Kidney epithelial cell (primary cell): ENCODE measurements at regions not wholly inside any gene's neighbourhood (a gene's known extent, or its start where the extent isn't known, plus 50 kb on each side); places are given as distances from the start of the nearest gene placed in this dataset.
"Not testable (repeated sequence)": the region's sequence is repeated elsewhere in the genome, so short reads cannot be mapped to it uniquely, and the experiment has no call there.

ENCODE experiments used
- DNase-seq: peaks from one replicate; pipeline ENCODE4 v3.0.0-alpha.2; 2010; ENCODE audit warnings: low read depth
- H3K27me3 ChIP-seq: 2 replicates; pipeline ENCODE4 v1.6.0; 2011; ENCODE audit warnings: low read length; ENCODE audit not compliant: control insufficient read depth, insufficient read depth
- H3K36me3 ChIP-seq: 2 replicates; pipeline ENCODE4 v1.5.1; 2011; ENCODE audit warnings: low read length; ENCODE audit not compliant: control insufficient read depth, insufficient read depth
- H3K4me3 ChIP-seq: 2 replicates; pipeline ENCODE4 v1.5.1; 2011; ENCODE audit warnings: low read depth, mild to moderate bottlenecking, control low read depth, low read length
- TF ChIP-seq, protein P1 (sequence below): IDR thresholded peaks from 2 replicates; pipeline ENCODE4 v1.5.1; 2011; ENCODE audit warnings: mild to moderate bottlenecking, moderate library complexity, low read length, control low read depth, inconsistent platforms; ENCODE audit not compliant: insufficient read depth, poor library complexity, severe bottlenecking

DNA sequence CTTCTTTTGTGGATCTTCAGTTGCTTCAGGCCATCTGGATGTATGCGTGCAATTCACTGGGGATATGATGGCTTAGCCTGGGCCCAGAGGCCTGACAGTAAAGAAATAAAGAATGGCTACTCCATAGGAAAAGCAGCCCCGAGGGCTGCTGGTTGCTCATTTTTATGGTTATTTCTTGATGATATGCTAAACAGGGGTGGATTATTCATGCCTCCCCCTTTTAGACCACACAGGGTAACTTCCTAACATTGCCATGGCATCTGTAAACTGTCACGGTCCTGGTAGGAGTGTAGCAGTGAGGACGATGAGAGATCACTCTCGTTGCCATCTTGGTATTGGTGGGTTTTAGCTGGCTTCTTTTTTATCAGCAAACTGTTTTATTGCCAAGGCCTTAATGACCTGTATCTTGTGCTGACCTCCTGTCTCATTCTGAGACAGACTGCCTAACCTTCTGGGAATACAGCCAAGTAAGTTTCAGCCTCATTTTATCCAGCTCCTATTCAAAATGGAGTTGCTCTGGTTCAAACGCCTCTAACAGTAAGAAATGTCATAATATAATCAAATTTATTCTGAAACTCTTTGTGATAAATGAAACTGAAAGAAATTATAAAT lies 60.5 kb downstream of the DSEL start:
- H3K4me3 ChIP-seq, result no peak overlapping the region
- TF ChIP-seq, protein P1, sequence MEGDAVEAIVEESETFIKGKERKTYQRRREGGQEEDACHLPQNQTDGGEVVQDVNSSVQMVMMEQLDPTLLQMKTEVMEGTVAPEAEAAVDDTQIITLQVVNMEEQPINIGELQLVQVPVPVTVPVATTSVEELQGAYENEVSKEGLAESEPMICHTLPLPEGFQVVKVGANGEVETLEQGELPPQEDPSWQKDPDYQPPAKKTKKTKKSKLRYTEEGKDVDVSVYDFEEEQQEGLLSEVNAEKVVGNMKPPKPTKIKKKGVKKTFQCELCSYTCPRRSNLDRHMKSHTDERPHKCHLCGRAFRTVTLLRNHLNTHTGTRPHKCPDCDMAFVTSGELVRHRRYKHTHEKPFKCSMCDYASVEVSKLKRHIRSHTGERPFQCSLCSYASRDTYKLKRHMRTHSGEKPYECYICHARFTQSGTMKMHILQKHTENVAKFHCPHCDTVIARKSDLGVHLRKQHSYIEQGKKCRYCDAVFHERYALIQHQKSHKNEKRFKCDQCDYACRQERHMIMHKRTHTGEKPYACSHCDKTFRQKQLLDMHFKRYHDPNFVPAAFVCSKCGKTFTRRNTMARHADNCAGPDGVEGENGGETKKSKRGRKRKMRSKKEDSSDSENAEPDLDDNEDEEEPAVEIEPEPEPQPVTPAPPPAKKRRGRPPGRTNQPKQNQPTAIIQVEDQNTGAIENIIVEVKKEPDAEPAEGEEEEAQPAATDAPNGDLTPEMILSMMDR, result no peak
- DNase-seq, result no peak
- no peaks in the 10 kb centered on the region for H3K36me3 ChIP-seq
- H3K27me3 ChIP-seq, result no peaks in the 10 kb centered on the region

DNA sequence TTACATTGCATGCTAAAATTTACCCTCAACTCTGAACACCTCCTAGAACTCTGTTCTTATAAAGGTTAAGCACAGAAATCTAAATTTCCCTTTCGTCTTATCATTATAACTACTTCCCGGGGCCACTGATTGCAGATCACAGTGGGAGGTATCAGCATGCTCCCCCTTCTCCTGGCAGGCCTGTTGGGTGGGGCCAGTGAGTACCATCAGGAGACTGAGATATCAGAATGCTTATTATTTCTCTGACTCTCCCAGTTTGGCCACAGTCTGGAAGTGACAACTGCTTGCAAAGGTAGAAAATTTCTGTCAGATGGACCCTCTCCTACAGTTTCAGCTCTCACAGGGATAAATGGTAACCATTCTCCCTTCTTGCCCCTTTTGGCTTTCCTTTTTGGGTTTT lies 62.6 kb downstream of the DSEL start:
- DNase-seq, result no peak
- H3K4me3 ChIP-seq, result no peak overlapping the region
- H3K27me3 ChIP-seq, result no peaks in the 10 kb centered on the region
- TF ChIP-seq, protein P1, result no peak
- no peaks in the 10 kb centered on the region for H3K36me3 ChIP-seq

DNA sequence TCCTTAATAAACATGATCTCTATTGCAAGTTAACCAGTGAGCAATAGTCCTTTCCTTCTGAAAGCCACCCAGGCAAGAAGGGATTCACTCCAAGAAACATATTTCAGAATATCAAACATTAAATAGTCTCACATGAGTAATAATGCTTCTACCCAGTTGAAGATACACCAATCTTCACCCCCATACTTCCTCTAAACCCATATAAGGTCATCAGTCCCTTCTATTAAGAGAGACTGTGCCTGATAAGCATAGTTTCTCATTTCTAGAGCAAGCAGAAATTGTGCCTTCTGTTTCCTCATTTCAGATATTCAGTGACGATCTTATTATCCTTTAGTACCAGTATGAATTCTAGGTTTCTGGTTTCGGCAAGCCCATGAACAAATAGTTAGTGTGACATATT lies 64.6 kb downstream of the DSEL start:
- DNase-seq, result no peak

DNA sequence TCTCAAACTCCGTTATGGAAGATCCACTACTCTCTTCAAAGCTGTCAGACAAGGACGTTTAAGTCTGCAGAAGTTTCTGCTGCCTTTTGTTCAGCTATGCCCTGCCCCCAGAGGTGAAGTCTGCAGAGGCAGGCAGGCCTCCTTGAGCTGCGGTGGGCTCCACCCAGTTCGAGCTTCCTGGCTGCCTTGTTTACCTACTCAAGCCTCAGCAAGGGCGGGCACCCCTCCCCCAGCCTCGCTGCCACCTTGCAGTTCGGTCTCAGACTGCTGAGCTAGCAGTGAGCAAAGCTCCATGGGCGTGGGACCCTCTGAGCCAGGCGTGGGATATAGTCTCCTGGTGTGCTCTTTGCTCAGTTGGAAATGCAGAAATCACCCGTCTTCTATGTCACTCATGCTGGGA lies 65.4 kb downstream of the DSEL start:
- not testable (repeated sequence) for H3K4me3 ChIP-seq, DNase-seq, H3K27me3 ChIP-seq, H3K36me3 ChIP-seq

More for the DNA sequence above, 64.6 kb downstream of the DSEL start:
- Histone ChIP-seq H3K27me3 (no peaks in the 10 kb centered on the region), H3K36me3 (no peaks in the 10 kb centered on the region), H3K4me3 (no peak overlapping the region)
- TF ChIP-seq, protein P1, result no peak

DNA sequence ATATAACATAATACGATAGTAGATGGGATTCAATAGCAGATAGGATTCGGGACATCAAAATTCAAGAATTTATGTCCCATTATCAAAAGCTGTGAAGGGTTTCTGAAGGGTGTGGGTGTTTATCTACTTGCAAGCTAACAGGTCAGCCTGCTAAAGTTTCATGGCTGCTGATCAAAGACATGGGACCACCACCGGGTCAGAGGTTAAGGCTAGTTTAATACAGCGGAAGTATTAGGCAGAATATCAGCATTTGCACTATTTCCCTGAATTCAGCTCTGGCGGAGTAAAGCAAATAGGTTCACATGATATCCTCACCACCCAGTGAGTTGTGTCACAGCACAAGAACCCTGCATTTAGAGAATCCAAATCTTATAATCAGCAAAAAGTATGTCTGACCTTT lies 82.5 kb downstream of the DSEL start:
- H3K4me3 ChIP-seq, result no peak overlapping the region
- H3K36me3 ChIP-seq, result no peaks in the 10 kb centered on the region
- DNase-seq, result no peak
- TF ChIP-seq, protein P1, result no peak
- no peaks in the 10 kb centered on the region for H3K27me3 ChIP-seq

DNA sequence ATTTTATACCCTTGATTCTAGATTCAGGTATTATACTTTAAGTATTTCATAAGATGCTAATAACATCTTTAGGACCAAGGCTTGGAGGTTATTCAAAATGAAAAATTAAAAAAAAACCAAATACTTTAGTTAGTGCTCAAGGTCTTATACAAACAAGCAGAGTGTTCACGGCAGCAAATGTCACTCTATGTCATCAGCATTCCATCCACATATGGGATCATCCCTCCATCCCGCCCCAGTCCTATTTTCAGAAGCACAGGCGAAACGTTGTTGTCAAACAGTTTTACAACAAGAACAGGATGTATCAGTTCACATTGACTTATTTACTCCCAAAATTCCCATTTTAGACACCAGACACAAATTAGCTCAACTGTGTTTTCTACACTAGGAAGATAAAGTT lies 83.7 kb downstream of the DSEL start:
- H3K27me3 ChIP-seq, result no peaks in the 10 kb centered on the region
- TF ChIP-seq, protein P1, result no peak
- no peaks in the 10 kb centered on the region for H3K36me3 ChIP-seq
- no peak for DNase-seq
- H3K4me3 ChIP-seq, result no peak overlapping the region
